GM18858 (cell line): ENCODE measurements at regions not wholly inside any gene's neighbourhood (a gene's known extent, or its start where the extent isn't known, plus 50 kb on each side); places are given as distances from the start of the nearest gene placed in this dataset.
"Not testable (repeated sequence)": the region's sequence is repeated elsewhere in the genome, so short reads cannot be mapped to it uniquely, and the experiment has no call there.

ENCODE experiments used
- ATAC-seq: cut with Tn5 transposase; IDR thresholded peaks from one replicate; pipeline ENCODE4 v1.9.1; 2021; ENCODE audit not compliant: unreplicated experiment

GRCh38 chr10:109218207-109218606 is 705.1 kb downstream of the XPNPEP1 start:
- ATAC-seq: no peak

- no peak for ATAC-seq
These were observed 707.8 kb downstream of the XPNPEP1 start for GRCh38 chr10:109215291-109216075.

- ATAC-seq: not testable (repeated sequence)
These were observed 708.4 kb downstream of the XPNPEP1 start for GRCh38 chr10:109214891-109215290.

DNA sequence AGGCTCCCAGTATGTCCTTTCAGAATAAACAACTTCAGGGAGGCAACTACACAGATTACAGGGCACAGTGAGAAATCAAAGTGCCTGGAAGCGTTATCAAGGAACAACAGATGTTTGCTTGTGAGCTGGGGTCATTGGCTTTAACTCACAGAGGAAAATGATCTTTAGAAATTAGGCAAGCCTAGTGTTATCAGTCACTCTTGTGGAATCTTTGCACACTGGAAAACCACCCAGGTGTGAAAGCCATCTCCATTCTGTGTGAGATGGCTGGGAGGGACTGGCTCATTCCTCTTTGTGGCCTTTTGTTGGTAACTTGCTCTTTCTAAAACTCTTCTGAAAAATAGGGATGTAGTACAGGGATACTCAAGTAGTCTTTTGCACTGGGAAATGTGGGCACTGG is 716.0 kb downstream of the XPNPEP1 start:
- no peak for ATAC-seq

- ATAC-seq: no peak
These were observed 717.3 kb downstream of the XPNPEP1 start for GRCh38 chr10:109205929-109206585.

GRCh38 chr10:109203646-109204353 is 719.5 kb downstream of the XPNPEP1 start:
- ATAC-seq: no peak

DNA sequence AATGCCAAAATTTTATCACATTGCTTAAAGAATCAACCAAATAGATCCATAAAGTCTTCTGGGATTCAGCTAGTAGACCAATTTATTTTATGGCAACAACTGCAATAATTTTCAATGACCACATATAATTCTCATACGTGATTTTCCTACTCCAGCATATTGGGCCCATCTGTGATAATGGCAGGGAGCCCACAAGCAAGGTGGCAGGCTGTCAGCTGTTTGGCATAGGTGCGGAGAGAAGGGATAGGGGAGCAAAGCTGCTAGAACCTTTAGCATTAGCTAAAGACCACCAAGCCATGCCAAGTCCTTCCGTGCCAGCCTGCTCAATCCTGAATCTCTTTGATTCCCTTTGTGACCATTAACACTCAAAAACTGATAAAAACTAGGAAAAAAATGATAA is 721.2 kb downstream of the XPNPEP1 start:
- ATAC-seq: no peak

DNA sequence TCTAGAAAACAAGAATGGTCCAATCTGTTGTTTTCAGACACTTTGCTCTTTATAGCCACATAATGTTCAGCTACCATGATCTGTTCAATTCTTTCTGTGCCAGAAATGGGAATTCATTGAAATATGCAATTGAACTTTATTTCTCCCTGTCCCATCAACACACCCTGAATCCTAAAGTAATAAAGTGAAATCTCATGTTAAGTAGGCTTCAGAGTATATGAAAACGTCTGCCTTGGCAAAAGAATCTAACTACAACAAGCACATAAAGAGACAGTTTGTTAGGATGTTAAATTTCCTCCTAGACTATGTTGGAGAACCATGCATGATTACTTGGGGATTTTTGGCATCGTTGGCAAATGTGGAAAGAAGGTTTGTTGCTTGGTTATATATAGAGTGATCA is 722.7 kb downstream of the XPNPEP1 start:
- no peak for ATAC-seq

GRCh38 chr10:109191823-109192222 is 731.5 kb downstream of the XPNPEP1 start:
- no peak for ATAC-seq

DNA sequence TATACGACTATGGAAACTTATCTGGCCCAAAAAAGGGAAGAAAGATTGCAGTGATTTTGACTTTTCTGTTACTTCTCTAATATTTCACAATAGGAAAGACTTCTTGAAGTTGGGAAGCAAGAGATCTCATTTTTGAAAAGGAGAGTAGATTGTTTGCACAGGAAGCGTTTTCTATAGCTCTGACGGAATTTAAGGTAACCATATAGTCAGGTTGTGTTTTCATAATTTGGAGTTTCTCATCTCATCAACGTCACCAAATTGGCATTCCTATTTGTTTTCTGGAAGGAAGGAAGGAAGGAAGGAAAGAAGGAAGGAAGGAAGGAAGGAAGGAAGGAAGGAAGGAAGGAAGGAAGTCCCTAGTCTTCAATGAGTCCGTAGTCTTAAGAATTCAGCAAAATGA is 732.0 kb downstream of the XPNPEP1 start:
- ATAC-seq: no peak

DNA sequence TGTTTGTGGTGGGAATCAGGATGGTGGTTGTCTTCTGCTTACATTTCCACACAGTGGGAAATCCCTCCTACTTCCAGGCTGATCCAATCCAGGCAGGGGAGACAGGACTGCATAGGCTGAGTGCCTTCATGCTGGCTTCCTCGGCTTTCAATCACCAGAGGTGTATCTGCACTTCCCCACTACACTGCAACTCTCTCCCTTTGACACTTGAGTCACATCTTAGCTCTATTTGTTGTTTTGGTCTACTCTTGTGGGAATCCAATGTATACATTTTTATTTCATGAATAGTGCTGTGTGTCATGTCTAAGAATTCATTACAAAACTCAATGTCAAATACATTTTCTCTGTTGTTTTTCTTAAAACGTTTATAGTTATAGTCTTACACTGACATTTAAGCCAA is 735.6 kb downstream of the XPNPEP1 start:
- ATAC-seq: no peak

DNA sequence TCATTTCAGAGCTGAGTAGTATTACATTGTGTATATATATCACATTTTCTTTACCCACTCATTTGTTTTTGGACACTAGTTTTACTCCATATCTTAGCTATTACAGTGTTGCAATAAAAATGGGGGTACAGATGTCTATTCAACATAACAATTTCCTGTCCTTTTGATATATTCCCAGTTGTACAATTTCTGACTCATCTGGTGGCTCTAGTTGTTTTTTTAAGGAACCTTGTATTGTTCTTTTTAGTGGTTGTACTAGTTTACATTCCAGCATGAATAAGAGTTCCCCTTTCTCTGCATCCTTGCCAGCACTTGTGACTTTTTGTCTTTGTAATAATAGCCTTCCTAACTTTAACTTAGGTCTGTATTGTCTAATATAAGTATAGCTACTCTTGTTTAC is 739.9 kb downstream of the XPNPEP1 start:
- ATAC-seq: no peak

DNA sequence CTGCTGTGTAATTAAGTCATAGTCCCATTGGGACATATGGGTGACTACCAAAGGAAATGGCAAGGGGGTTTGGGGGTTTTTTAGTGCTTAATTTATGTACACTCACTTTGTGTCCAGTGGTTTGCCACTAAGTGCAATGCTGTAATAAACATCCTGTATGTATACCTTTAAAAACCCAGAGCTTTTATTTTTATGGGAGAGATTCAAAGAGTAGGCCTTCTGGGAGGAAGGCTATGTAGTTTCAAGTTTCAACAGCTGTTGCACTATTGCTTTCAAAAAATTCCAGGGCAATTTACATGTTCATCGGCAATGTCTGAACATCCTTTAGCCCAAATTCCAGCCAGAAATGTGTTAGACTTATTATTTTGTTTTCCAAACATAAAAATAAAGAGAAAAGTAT is 744.7 kb downstream of the XPNPEP1 start:
- ATAC-seq: no peak

DNA sequence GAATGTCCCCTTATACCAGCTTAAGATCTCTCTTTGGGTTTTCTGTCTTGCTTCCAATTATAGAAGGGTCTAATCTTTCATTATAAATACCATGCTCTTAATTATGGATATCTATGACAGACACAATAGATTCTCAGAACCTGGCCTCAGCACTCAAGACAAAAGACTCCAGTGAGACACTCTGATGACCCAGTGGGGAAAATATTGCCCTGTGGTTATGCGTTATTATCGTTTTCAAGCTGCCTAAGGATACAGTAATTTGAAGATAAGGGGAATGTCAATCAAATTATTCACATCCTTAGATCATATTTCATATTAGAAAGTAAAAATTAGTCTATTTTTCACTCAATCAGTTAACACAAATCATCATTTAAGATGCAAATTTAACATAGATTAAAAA is 748.8 kb downstream of the XPNPEP1 start:
- no peak for ATAC-seq

DNA sequence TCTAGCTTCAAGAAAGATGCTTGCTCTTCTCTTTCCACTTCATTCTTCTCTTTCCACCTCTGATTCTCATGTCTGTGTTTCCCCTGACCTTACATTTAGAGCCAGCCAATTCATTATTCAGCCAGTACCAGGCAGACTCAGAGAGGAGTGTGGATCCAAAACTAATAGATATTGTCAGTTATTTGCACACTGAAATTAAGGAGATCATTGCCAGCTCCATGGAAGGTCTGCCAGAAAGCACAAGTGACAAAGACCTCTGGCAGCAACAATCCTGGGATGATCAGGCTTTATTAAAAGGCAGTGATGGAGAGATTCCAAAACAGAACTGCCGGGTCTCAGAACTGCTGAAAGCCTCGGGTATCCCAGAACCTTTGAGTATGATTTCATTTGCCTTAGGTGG is 749.4 kb downstream of the XPNPEP1 start:
- ATAC-seq: no peak

GRCh38 chr10:109173121-109173520 is 750.2 kb downstream of the XPNPEP1 start:
- no peak for ATAC-seq

- no peak for ATAC-seq
These were observed 756.4 kb downstream of the XPNPEP1 start for GRCh38 chr10:109166935-109167334.

DNA sequence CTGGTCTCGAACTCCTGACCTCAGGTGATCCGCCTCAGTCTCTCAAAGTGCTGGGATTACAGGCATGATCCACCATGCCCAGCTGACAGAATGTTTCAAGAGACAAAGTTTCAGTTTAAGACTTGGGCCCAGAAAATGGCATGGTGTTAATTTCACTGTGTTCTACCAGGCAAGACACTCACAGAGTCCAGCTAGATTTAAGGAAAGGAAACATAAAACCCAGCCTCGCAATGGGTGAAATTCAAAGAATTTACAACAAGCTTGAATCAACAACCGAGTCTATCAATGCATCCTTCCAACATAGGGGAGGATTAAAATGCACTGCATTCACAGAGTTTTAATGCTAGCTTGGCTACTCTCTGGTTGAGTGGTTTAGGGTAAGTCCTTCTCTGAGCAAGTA is 764.0 kb downstream of the XPNPEP1 start:
- ATAC-seq: no peak

DNA sequence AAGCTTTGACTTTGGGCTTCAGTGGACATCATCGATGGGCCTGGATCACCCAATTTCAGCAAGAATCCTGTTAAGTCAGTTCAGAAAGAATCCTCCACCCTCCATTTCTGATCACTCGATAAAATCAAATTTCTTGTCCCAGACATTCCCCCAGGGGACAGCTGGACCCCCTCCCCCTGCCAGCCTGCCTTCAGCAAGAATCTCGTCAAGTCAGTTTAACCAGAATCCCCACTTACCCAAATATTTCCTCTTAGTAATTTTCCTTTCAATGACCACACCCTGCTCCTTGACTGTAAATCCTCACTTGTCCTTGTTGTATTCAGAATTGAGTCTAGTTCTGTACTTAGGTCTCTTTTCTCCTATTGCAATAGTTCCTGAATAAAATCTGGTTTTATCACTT is 766.9 kb downstream of the XPNPEP1 start:
- no peak for ATAC-seq

DNA sequence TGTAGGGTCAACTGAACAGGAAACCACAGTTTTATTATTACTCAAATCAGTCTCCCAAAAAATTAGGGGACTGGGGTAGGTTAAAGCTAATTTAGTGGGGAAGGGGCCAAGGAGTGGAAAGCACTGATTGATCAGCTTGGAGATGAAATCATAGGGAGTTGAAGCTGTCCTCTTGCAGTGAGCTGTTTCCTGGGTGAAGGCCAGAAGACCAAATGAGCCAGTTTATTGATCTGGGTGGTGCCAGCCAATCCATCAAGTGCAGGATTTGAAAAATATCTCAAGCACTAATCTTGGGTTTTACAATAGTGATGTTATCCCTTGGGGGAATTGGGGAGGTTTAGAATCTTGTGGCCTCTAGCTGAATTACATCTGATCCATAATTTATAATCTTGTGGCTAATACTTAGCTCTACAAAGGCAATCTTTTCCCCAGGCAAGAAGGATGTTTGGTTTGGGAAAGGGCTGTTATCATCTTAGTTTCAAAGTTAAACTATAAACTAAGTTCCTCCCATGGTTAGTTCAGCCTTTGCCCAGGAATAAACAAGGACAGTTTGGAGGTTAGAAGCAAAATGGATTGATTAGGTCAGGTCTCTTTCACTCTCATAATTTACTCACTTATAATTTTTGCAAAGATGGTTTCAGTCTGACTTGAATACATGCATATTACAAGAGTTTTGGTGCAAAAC is 773.5 kb downstream of the XPNPEP1 start:
- ATAC-seq: no peak

DNA sequence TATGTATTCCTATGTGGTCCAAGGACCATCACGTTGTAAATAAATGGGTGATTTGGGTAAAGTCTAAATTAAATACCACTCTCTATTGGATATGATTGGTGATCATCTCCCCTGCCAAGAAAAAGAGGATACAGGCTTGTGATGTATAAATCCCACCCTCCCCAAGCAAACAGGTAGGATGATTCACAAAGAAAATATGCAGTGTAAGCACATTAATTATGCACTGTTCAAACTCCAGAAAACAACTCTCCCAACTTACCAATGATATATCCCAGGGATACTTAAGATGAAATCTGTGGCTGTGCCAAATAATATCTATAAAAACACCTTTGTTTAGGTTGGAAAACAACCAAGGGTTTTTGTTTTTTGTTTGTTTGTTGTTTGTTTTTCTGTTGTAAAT is 795.9 kb downstream of the XPNPEP1 start:
- no peak for ATAC-seq

- ATAC-seq: no peak
These were observed 796.8 kb downstream of the XPNPEP1 start for GRCh38 chr10:109126541-109126940.
